GM12878 (cell line): ENCODE measurements at regions not wholly inside any gene's neighbourhood (a gene's known extent, or its start where the extent isn't known, plus 50 kb on each side); places are given as distances from the start of the nearest gene placed in this dataset.

Experiments used
- CEBPZ ChIP-seq: fragments of 150-350 bp; IDR thresholded peaks from 2 replicates; pipeline ENCODE4 v1.6.1; 2016; ENCODE audit warnings: low read depth, low read length
- DPF2 ChIP-seq: fragments of 450-650 bp; IDR thresholded peaks from 2 replicates; pipeline ENCODE4 v1.6.1; 2017; ENCODE audit warnings: mild to moderate bottlenecking
- ESRRA ChIP-seq: IDR thresholded peaks from 2 replicates; pipeline ENCODE4 v1.6.1; 2012; ENCODE audit warnings: mild to moderate bottlenecking, low read length, improper control_type of control experiment
- FOS ChIP-seq: IDR thresholded peaks from 3 replicates; pipeline ENCODE4 v1.6.1; 2011; ENCODE audit warnings: borderline replicate concordance; ENCODE audit not compliant: insufficient read length; ENCODE audit errors: extremely low read depth
- RELA ChIP-seq: fragments of 450-650 bp; IDR thresholded peaks from 2 replicates; pipeline ENCODE4 v1.8.0; 2014; ENCODE audit warnings: borderline replicate concordance; ENCODE audit not compliant: partially characterized antibody
- RELB ChIP-seq: fragments of 450-650 bp; IDR thresholded peaks from 2 replicates; pipeline ENCODE4 v1.6.1; 2017; ENCODE audit warnings: low read depth, mild to moderate bottlenecking, moderate library complexity
- ZNF592 ChIP-seq: fragments of 450-650 bp; IDR thresholded peaks from 2 replicates; pipeline ENCODE4 v1.6.1; 2017; ENCODE audit warnings: mild to moderate bottlenecking, moderate library complexity

- TF ChIP-seq ZNF592 (no peak), RELA (no peak), ESRRA (no peak), DPF2 (no peak), RELB (no peak), FOS (no peak), CEBPZ (no peak)
Observed at GRCh38 chr18:78739882-78740677, 239.5 kb upstream of the SALL3 start (continued).
